ENCODE measurements at regions not wholly inside any gene's neighbourhood (a gene's known extent, or its start where the extent isn't known, plus 50 kb on each side); places are given as distances from the start of the nearest gene placed in this dataset.

GRCh38 chr12:16881986-16882570 is 276.1 kb upstream of the LMO3 start:
- Histone ChIP-seq H3K36me3 (no peaks in the 10 kb centered on the region), H3K27ac (no peak overlapping the region), H3K4me1 (ENCODE audit: insufficient read depth) (no peaks in the 10 kb centered on the region), H3K4me3 (no peak overlapping the region), H3K9me3 (no peaks in the 10 kb centered on the region), H3K27me3 (no peaks in the 10 kb centered on the region)
- DNase-seq, result no peak
- intact Hi-C loops (cut with DNase I), result no loop called here
- no peak for TF ChIP-seq CTCF (IDR thresholded peaks at IDR 0.05)
- TF ChIP-seq EP300 (IDR thresholded peaks at IDR 0.05), result no peak
- no peak for TF ChIP-seq POLR2A (IDR thresholded peaks at IDR 0.05)
- WGBS, 3 donors, result 79 to 88% (median 85%) methylated on average over 4 of the region's 4 CpGs

- TF ChIP-seq EP300 (IDR thresholded peaks at IDR 0.05) (no peak), CTCF (IDR thresholded peaks at IDR 0.05) (no peak), POLR2A (IDR thresholded peaks at IDR 0.05) (no peak)
- no peaks in the 10 kb centered on the region for H3K27me3 ChIP-seq
- no peaks in the 10 kb centered on the region for H3K36me3 ChIP-seq
- intact Hi-C loops (cut with DNase I), result no loop called here
- no peak for DNase-seq
- no peak overlapping the region for H3K27ac ChIP-seq
- H3K4me1 ChIP-seq (ENCODE audit: insufficient read depth), result no peaks in the 10 kb centered on the region
- H3K9me3 ChIP-seq, result no peaks in the 10 kb centered on the region
- 5 to 15% (median 5%) methylated on average over 10 of the region's 10 CpGs for WGBS, 3 donors
- no peak overlapping the region for H3K4me3 ChIP-seq
These were observed 274.9 kb upstream of the LMO3 start for GRCh38 chr12:16880864-16881285.

- Histone ChIP-seq H3K27ac (no peak overlapping the region), H3K4me1 (ENCODE audit: insufficient read depth) (no peaks in the 10 kb centered on the region), H3K27me3 (no peaks in the 10 kb centered on the region), H3K9me3 (no peaks in the 10 kb centered on the region), H3K4me3 (no peak overlapping the region), H3K36me3 (no peaks in the 10 kb centered on the region)
- no peak for TF ChIP-seq POLR2A (IDR thresholded peaks at IDR 0.05)
- intact Hi-C loops (cut with DNase I), result no loop called here
- 42 to 67% (median 46%) methylated on average over 1 of the region's 1 CpG for WGBS, 3 donors
- DNase-seq, result no peak
These were observed 264.9 kb upstream of the LMO3 start for GRCh38 chr12:16870845-16871244.

GRCh38 chr12:16863742-16864141 is 257.8 kb upstream of the LMO3 start:
- no peak overlapping the region for H3K27ac ChIP-seq
- intact Hi-C loops (cut with DNase I), result no loop called here
- H3K36me3 ChIP-seq, result no peaks in the 10 kb centered on the region
- H3K9me3 ChIP-seq, result no peaks in the 10 kb centered on the region
- no peak overlapping the region for H3K4me3 ChIP-seq
- H3K4me1 ChIP-seq (ENCODE audit: insufficient read depth), result no peaks in the 10 kb centered on the region
- no peak for DNase-seq
- TF ChIP-seq EP300 (IDR thresholded peaks at IDR 0.05), result no peak
- no peak for TF ChIP-seq CTCF (IDR thresholded peaks at IDR 0.05)
- TF ChIP-seq POLR2A (IDR thresholded peaks at IDR 0.05), result no peak
- H3K27me3 ChIP-seq, result no peaks in the 10 kb centered on the region

GRCh38 chr12:16857456-16857923 is 251.5 kb upstream of the LMO3 start:
- intact Hi-C loops (cut with DNase I), result no loop called here
- no peak for TF ChIP-seq POLR2A (IDR thresholded peaks at IDR 0.05)
- TF ChIP-seq CTCF (IDR thresholded peaks at IDR 0.05), result no peak
- TF ChIP-seq EP300 (IDR thresholded peaks at IDR 0.05), result no peak
- no peak overlapping the region for H3K27ac ChIP-seq

More at GRCh38 chr12:16857456-16857923, 251.5 kb upstream of the LMO3 start:
- no peak for DNase-seq
- H3K36me3 ChIP-seq, result no peaks in the 10 kb centered on the region
- no peaks in the 10 kb centered on the region for H3K4me1 ChIP-seq (ENCODE audit: insufficient read depth)
- 49 to 69% (median 58%) methylated on average over 1 of the region's 1 CpG for WGBS, 3 donors
- no peaks in the 10 kb centered on the region for H3K9me3 ChIP-seq
- no peak overlapping the region for H3K4me3 ChIP-seq
- H3K27me3 ChIP-seq, result no peaks in the 10 kb centered on the region
